ENCODE measurements at regions not wholly inside any gene's neighbourhood (a gene's known extent, or its start where the extent isn't known, plus 50 kb on each side); places are given as distances from the start of the nearest gene placed in this dataset.
A peak's percentile ranks its signal among the peaks of the same experiment; 100 is the strongest.

DNA sequence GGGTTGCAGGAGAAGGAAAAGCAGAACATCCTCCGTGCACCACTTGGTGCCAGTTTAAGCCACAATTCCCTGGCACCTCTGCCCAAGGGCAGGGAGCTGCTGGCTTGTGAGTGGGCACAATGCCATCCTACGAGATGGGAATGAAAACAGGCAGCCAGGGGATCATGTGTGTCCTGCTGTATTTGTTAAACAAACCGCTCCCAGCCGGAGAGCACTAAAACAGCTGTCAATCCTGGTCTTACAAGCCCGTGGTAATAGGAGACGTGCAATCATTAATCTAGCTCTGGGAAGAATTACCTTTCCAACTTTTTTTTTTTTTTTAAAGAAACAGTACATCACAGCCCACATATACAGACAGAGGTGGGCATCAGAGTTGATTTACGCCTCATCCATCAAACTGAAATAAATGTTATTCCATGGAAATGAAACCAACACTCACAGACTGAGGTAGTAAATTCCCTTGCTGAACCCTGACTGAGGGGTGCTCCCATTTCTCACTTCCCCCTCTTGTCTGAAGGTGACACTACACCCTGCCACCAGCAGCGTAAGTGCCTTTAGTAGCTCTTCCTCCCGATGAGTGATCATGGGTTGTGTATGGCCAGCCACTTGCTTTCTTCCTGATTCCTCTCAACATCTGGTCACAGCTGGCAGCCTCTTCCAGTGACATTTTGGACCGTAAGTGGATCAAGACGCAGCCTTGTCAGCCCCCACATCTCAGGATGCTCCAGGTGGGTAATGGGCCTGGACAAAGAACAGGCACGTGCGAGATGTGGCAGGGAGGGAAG lies 143.8 kb downstream of the TEX36 start:
- POLR2A ChIA-PET: no interaction called here
- intact Hi-C loops (cut with micrococcal nuclease): no loop called here
- Histone ChIP-seq H3K27me3 (ENCODE audit: insufficient read depth, low read length) (peaks cover 78% of the 10 kb centered on the region), H3K27ac (ENCODE audit: low read depth, low read length) (no peak overlapping the region), H3K4me1 (ENCODE audit: control insufficient read depth in 1 of 2, insufficient read depth in 2 of 2, low read length in 2 of 2) (no peaks in the 10 kb centered on the region; a peak in 1 of 4 replicates), H3K9me2 (ENCODE audit: insufficient read depth) (no peaks in the 10 kb centered on the region), H3K9ac (ENCODE audit: low read length) (no peak overlapping the region), H3K4me2 (ENCODE audit: low read length) (0 out of 2 replicates have a peak overlapping the region, but pooled peaks have one; percentile 4), H4K20me1 (ENCODE audit: insufficient read depth) (no peaks in the 10 kb centered on the region), H3K36me3 (ENCODE audit: control insufficient read depth in 1 of 2, insufficient read depth in 2 of 2, low read length in 2 of 2) (no peaks in the 10 kb centered on the region), H2AFZ (ENCODE audit: low read depth, low read length, poor library complexity, severe bottlenecking) (no peak overlapping the region), H3K79me2 (ENCODE audit: insufficient read depth, low read length) (no peaks in the 10 kb centered on the region), H3K4me3 (replicated peaks in 1 of 2; ENCODE audit: low read depth in 1 of 2, low read length in 2 of 2) (no peak overlapping the region), H3K9me3 (ENCODE audit: control insufficient read depth in 1 of 2, insufficient read depth in 1 of 2, low read depth in 1 of 2, low read length in 2 of 2) (no peaks in the 10 kb centered on the region)
- peak; percentile 57 for ATAC-seq
- BruUV-seq (replicated peaks): no TSS peak
- RAD21 ChIA-PET (ENCODE audit: low non-redundant PET in 1 of 2, low total read pairs in 2 of 2, uncharacterized antibody in 2 of 2, unreplicated experiment in 2 of 2): no interaction called here
- no peak for DNase-seq (ENCODE audit: low read depth, low spot score)
- TF ChIP-seq POLR2AphosphoS5 (IDR thresholded peaks at IDR 0.05; ENCODE audit: low read depth, low read length) (no peak), EZH2phosphoT487 (IDR thresholded peaks at IDR 0.05; ENCODE audit: borderline replicate concordance) (no peak), EZH2 (IDR thresholded peaks at IDR 0.05) (no peak), FOSL1 (IDR thresholded peaks at IDR 0.05; ENCODE audit: low read depth) (no peak), YY1 (IDR thresholded peaks at IDR 0.05; ENCODE audit: extremely low read depth, insufficient replicate concordance, low read depth, low read length) (no peak), ELF1 (IDR thresholded peaks at IDR 0.05; ENCODE audit: borderline replicate concordance, low read depth) (no peak), ZNF274 (IDR thresholded peaks at IDR 0.05; ENCODE audit: low read depth, low read length) (no peak), POLR2A (IDR thresholded peaks at IDR 0.05; ENCODE audit: borderline replicate concordance, extremely low read depth, insufficient read depth, insufficient read length) (no peak), EGR1 (IDR thresholded peaks at IDR 0.05; ENCODE audit: low read depth) (no peak), SIN3A (IDR thresholded peaks at IDR 0.05; ENCODE audit: low read depth) (no peak), SRF (IDR thresholded peaks at IDR 0.05; ENCODE audit: low read depth) (no peak), JUND (IDR thresholded peaks at IDR 0.05) (no peak), CEBPB (IDR thresholded peaks at IDR 0.05; ENCODE audit: low read depth) (no peak), TCF7L2 (IDR thresholded peaks at IDR 0.05; ENCODE audit: borderline replicate concordance, extremely low read depth, insufficient read depth, insufficient read length) (no peak), CBX3 (IDR thresholded peaks at IDR 0.05; ENCODE audit: low read depth) (no peak)
- TF ChIP-seq, protein P1, sequence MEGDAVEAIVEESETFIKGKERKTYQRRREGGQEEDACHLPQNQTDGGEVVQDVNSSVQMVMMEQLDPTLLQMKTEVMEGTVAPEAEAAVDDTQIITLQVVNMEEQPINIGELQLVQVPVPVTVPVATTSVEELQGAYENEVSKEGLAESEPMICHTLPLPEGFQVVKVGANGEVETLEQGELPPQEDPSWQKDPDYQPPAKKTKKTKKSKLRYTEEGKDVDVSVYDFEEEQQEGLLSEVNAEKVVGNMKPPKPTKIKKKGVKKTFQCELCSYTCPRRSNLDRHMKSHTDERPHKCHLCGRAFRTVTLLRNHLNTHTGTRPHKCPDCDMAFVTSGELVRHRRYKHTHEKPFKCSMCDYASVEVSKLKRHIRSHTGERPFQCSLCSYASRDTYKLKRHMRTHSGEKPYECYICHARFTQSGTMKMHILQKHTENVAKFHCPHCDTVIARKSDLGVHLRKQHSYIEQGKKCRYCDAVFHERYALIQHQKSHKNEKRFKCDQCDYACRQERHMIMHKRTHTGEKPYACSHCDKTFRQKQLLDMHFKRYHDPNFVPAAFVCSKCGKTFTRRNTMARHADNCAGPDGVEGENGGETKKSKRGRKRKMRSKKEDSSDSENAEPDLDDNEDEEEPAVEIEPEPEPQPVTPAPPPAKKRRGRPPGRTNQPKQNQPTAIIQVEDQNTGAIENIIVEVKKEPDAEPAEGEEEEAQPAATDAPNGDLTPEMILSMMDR (IDR thresholded peaks at IDR 0.05 in 2 of 3, conservative IDR thresholded peaks at IDR 0.05 in 1 of 3; ENCODE audit: borderline replicate concordance in 1 of 3, insufficient read depth in 1 of 3, low read depth in 2 of 3, low read length in 2 of 3): no peak
- TF ChIP-seq, protein P2, sequence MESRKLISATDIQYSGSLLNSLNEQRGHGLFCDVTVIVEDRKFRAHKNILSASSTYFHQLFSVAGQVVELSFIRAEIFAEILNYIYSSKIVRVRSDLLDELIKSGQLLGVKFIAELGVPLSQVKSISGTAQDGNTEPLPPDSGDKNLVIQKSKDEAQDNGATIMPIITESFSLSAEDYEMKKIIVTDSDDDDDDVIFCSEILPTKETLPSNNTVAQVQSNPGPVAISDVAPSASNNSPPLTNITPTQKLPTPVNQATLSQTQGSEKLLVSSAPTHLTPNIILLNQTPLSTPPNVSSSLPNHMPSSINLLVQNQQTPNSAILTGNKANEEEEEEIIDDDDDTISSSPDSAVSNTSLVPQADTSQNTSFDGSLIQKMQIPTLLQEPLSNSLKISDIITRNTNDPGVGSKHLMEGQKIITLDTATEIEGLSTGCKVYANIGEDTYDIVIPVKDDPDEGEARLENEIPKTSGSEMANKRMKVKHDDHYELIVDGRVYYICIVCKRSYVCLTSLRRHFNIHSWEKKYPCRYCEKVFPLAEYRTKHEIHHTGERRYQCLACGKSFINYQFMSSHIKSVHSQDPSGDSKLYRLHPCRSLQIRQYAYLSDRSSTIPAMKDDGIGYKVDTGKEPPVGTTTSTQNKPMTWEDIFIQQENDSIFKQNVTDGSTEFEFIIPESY (IDR thresholded peaks at IDR 0.05; ENCODE audit: extremely low read depth, insufficient replicate concordance, low read length): no peak
- TF ChIP-seq, protein P3, sequence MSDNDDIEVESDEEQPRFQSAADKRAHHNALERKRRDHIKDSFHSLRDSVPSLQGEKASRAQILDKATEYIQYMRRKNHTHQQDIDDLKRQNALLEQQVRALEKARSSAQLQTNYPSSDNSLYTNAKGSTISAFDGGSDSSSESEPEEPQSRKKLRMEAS (IDR thresholded peaks at IDR 0.05): no peak
- CTCF ChIA-PET: interaction anchor here (2.5 kb wide), 1 partner anchor 17 kb away, joined by 11 read pairs; no protein-coding TSS in a partner anchor

Measured in HCT116 (cell line).